ENCODE measurements at regions not wholly inside any gene's neighbourhood (a gene's known extent, or its start where the extent isn't known, plus 50 kb on each side); places are given as distances from the start of the nearest gene placed in this dataset.

DNA sequence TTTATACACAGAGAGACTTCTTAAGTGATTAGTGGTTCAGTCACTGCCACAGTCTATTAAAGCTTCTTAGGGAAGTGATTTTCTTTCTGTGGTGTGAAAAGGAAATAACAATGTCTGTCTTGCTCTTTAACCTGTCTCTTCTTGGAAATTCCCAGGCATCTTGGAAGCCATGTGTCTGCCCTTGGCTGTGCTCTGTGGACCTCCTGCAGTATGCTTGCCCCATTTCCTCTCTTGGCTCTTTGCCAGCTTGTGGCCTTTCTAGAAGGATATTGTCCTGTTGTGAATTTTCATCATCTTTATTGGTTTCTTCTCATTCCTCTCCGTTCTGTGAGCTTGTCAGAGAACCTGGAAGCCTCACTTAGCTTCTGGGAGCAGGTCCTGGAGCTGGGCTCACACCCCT, 338.4 kb upstream of the C2CD4B start:
- no peak overlapping the region for H3K27ac ChIP-seq (replicated peaks; ENCODE audit: low read length)
- H3K36me3 ChIP-seq (replicated peaks in 1 of 2; ENCODE audit: control insufficient read depth in 2 of 2, insufficient read depth in 2 of 2, low read length in 2 of 2): no peaks in the 10 kb centered on the region
- no peak overlapping the region for H4K91ac ChIP-seq (ENCODE audit: low read depth, low read length, poor library complexity)
- no peak overlapping the region for H2BK5ac ChIP-seq (ENCODE audit: low read length)
- H2BK12ac ChIP-seq (ENCODE audit: low read length): no peak overlapping the region
- H4K8ac ChIP-seq (ENCODE audit: low read depth, low read length): no peak overlapping the region
- no peak overlapping the region for H3K4me2 ChIP-seq (ENCODE audit: insufficient read depth, low read length, poor library complexity, severe bottlenecking)
- no peak overlapping the region for H2BK120ac ChIP-seq (ENCODE audit: low read depth, low read length)
- no peak overlapping the region for H3K18ac ChIP-seq (ENCODE audit: low read length)
- no peak for DNase-seq (ENCODE audit: low spot score)
- no peaks in the 10 kb centered on the region for H3K9me3 ChIP-seq (replicated peaks in 1 of 2; ENCODE audit: control insufficient read depth in 2 of 2, insufficient read depth in 1 of 2, low read depth in 1 of 2, low read length in 2 of 2)
- no peak overlapping the region for H2BK15ac ChIP-seq (ENCODE audit: low read length)
- no peaks in the 10 kb centered on the region for H3K79me1 ChIP-seq (ENCODE audit: low read depth, low read length)
- H3K23ac ChIP-seq (ENCODE audit: low read depth, low read length, poor library complexity): no peak overlapping the region
- H3K4me3 ChIP-seq (ENCODE audit: low read length in 2 of 2): no peak overlapping the region
- H2AFZ ChIP-seq (ENCODE audit: low read length): no peak overlapping the region
- no peak overlapping the region for H3K14ac ChIP-seq (ENCODE audit: low read length)
- no CpG with 5 or more reads among the region's 1 CpG for WGBS, 2 donors (ENCODE audit: extremely low coverage in 2 of 2, insufficient read length in 2 of 2, insufficient replicate concordance in 1 of 2)
- H3K27me3 ChIP-seq (ENCODE audit: control insufficient read depth in 3 of 3, insufficient read depth in 3 of 3, low read depth in 1 of 3, low read length in 3 of 3): no peaks in the 10 kb centered on the region
- H2AK5ac ChIP-seq (ENCODE audit: low read depth, low read length): no peak overlapping the region
- H3K4ac ChIP-seq (ENCODE audit: low read length): no peak overlapping the region
- H3K4me1 ChIP-seq (ENCODE audit: control insufficient read depth in 2 of 2, insufficient read depth in 1 of 2, low read depth in 1 of 2, low read length in 2 of 2): peaks cover 11 to 14% of the 10 kb centered on the region in 2 donors
- no peak overlapping the region for H3K9ac ChIP-seq (ENCODE audit: low read depth, low read length, poor library complexity)

- Histone ChIP-seq H3K79me1 (ENCODE audit: low read depth, low read length) (no peaks in the 10 kb centered on the region), H3K27me3 (ENCODE audit: control insufficient read depth in 3 of 3, insufficient read depth in 3 of 3, low read depth in 1 of 3, low read length in 3 of 3) (no peaks in the 10 kb centered on the region), H2BK12ac (ENCODE audit: low read length) (no peak overlapping the region), H3K9me3 (replicated peaks in 1 of 2; ENCODE audit: control insufficient read depth in 2 of 2, insufficient read depth in 1 of 2, low read depth in 1 of 2, low read length in 2 of 2) (no peaks in the 10 kb centered on the region), H2BK15ac (ENCODE audit: low read length) (no peak overlapping the region), H3K4me1 (ENCODE audit: control insufficient read depth in 2 of 2, insufficient read depth in 1 of 2, low read depth in 1 of 2, low read length in 2 of 2) (peaks cover 14% of the 10 kb centered on the region in 2 donors), H2BK5ac (ENCODE audit: low read length) (no peak overlapping the region), H4K8ac (ENCODE audit: low read depth, low read length) (no peak overlapping the region), H3K14ac (ENCODE audit: low read length) (no peak overlapping the region), H2AK5ac (ENCODE audit: low read depth, low read length) (no peak overlapping the region), H2BK120ac (ENCODE audit: low read depth, low read length) (no peak overlapping the region), H3K9ac (ENCODE audit: low read depth, low read length, poor library complexity) (no peak overlapping the region), H4K91ac (ENCODE audit: low read depth, low read length, poor library complexity) (no peak overlapping the region), H3K4me3 (ENCODE audit: low read length in 2 of 2) (no peak overlapping the region), H3K23ac (ENCODE audit: low read depth, low read length, poor library complexity) (no peak overlapping the region), H3K27ac (replicated peaks; ENCODE audit: low read length) (no peak overlapping the region), H3K4me2 (ENCODE audit: insufficient read depth, low read length, poor library complexity, severe bottlenecking) (no peak overlapping the region), H3K18ac (ENCODE audit: low read length) (no peak overlapping the region), H3K36me3 (replicated peaks in 1 of 2; ENCODE audit: control insufficient read depth in 2 of 2, insufficient read depth in 2 of 2, low read length in 2 of 2) (no peaks in the 10 kb centered on the region), H3K4ac (ENCODE audit: low read length) (no peak overlapping the region), H2AFZ (ENCODE audit: low read length) (no peak overlapping the region)
- WGBS, 2 donors (ENCODE audit: extremely low coverage in 2 of 2, insufficient read length in 2 of 2, insufficient replicate concordance in 1 of 2): no CpG with 5 or more reads among the region's 6 CpGs
- DNase-seq (ENCODE audit: low spot score): no peak
These were observed 340.7 kb upstream of the C2CD4B start for GRCh38 chr15:62505762-62506161.

DNA sequence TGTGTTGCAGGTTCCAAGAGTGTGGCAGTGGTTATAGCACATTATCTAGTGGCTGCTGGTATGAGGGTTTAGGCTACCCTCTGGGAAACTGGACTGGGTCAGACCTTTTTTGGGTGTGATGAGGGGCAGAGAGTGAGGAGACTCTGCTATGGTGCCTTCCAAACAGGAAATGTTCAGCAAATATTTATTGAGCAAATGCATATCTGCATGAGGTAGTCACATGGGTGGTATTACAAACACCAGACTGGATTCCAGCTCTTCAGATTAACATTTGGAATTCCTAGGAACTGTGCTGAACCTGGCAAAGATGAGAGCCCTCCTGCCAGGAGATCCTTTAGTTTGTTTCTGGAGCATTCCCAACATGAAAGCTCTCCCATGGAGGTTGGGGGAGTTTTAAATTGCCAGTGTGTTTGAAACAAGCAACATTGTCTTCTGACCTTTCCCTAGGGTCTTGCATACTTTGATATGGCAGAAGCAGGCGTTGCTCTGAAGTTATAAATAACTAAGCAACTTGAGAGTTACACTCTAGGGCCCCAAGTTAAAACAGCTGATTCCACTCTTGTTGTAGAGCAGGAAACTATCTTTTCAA, 341.2 kb upstream of the C2CD4B start:
- Histone ChIP-seq H4K8ac (ENCODE audit: low read depth, low read length) (no peak overlapping the region), H2BK120ac (ENCODE audit: low read depth, low read length) (no peak overlapping the region), H3K4ac (ENCODE audit: low read length) (no peak overlapping the region), H3K27ac (replicated peaks; ENCODE audit: low read length) (no peak overlapping the region), H3K79me1 (ENCODE audit: low read depth, low read length) (no peaks in the 10 kb centered on the region), H3K27me3 (ENCODE audit: control insufficient read depth in 3 of 3, insufficient read depth in 3 of 3, low read depth in 1 of 3, low read length in 3 of 3) (no peaks in the 10 kb centered on the region), H2BK15ac (ENCODE audit: low read length) (no peak overlapping the region), H2AK5ac (ENCODE audit: low read depth, low read length) (no peak overlapping the region), H3K9me3 (replicated peaks in 1 of 2; ENCODE audit: control insufficient read depth in 2 of 2, insufficient read depth in 1 of 2, low read depth in 1 of 2, low read length in 2 of 2) (no peaks in the 10 kb centered on the region), H3K4me3 (ENCODE audit: low read length in 2 of 2) (no peak overlapping the region), H3K4me2 (ENCODE audit: insufficient read depth, low read length, poor library complexity, severe bottlenecking) (no peak overlapping the region), H3K18ac (ENCODE audit: low read length) (no peak overlapping the region), H3K36me3 (replicated peaks in 1 of 2; ENCODE audit: control insufficient read depth in 2 of 2, insufficient read depth in 2 of 2, low read length in 2 of 2) (no peaks in the 10 kb centered on the region), H3K14ac (ENCODE audit: low read length) (no peak overlapping the region), H2BK5ac (ENCODE audit: low read length) (no peak overlapping the region), H3K23ac (ENCODE audit: low read depth, low read length, poor library complexity) (no peak overlapping the region), H2AFZ (ENCODE audit: low read length) (peak overlapping the region; percentile 24), H3K9ac (ENCODE audit: low read depth, low read length, poor library complexity) (no peak overlapping the region), H2BK12ac (ENCODE audit: low read length) (no peak overlapping the region), H4K91ac (ENCODE audit: low read depth, low read length, poor library complexity) (no peak overlapping the region), H3K4me1 (ENCODE audit: control insufficient read depth in 2 of 2, insufficient read depth in 1 of 2, low read depth in 1 of 2, low read length in 2 of 2) (peaks cover 14% of the 10 kb centered on the region in 2 donors)
- DNase-seq (ENCODE audit: low spot score): no peak
- no CpG with 5 or more reads among the region's 1 CpG for WGBS, 2 donors (ENCODE audit: extremely low coverage in 2 of 2, insufficient read length in 2 of 2, insufficient replicate concordance in 1 of 2)

- H2AK5ac ChIP-seq (ENCODE audit: low read depth, low read length): peak overlapping the region; percentile 48
- H3K9me3 ChIP-seq (replicated peaks in 1 of 2; ENCODE audit: control insufficient read depth in 2 of 2, insufficient read depth in 1 of 2, low read depth in 1 of 2, low read length in 2 of 2): no peaks in the 10 kb centered on the region
- H3K27ac ChIP-seq (replicated peaks; ENCODE audit: low read length): no peak overlapping the region
- no peak overlapping the region for H3K23ac ChIP-seq (ENCODE audit: low read depth, low read length, poor library complexity)
- H3K79me1 ChIP-seq (ENCODE audit: low read depth, low read length): no peaks in the 10 kb centered on the region
- H3K27me3 ChIP-seq (ENCODE audit: control insufficient read depth in 3 of 3, insufficient read depth in 3 of 3, low read depth in 1 of 3, low read length in 3 of 3): no peaks in the 10 kb centered on the region
- no CpG with 5 or more reads among the region's 12 CpGs for WGBS, 2 donors (ENCODE audit: extremely low coverage in 2 of 2, insufficient read length in 2 of 2, insufficient replicate concordance in 1 of 2)
- no peak overlapping the region for H3K4me2 ChIP-seq (ENCODE audit: insufficient read depth, low read length, poor library complexity, severe bottlenecking)
- H2BK12ac ChIP-seq (ENCODE audit: low read length): no peak overlapping the region
- no peak overlapping the region for H3K4ac ChIP-seq (ENCODE audit: low read length)
- no peak overlapping the region for H4K91ac ChIP-seq (ENCODE audit: low read depth, low read length, poor library complexity)
- no peak overlapping the region for H3K14ac ChIP-seq (ENCODE audit: low read length)
- no peak overlapping the region for H3K9ac ChIP-seq (ENCODE audit: low read depth, low read length, poor library complexity)
- no peak overlapping the region for H2BK120ac ChIP-seq (ENCODE audit: low read depth, low read length)
- no peak overlapping the region for H2AFZ ChIP-seq (ENCODE audit: low read length)
- no peak overlapping the region for H2BK5ac ChIP-seq (ENCODE audit: low read length)
- no peak overlapping the region for H3K18ac ChIP-seq (ENCODE audit: low read length)
- no peak overlapping the region for H3K4me3 ChIP-seq (ENCODE audit: low read length in 2 of 2)
- H4K8ac ChIP-seq (ENCODE audit: low read depth, low read length): no peak overlapping the region
- H3K36me3 ChIP-seq (replicated peaks in 1 of 2; ENCODE audit: control insufficient read depth in 2 of 2, insufficient read depth in 2 of 2, low read length in 2 of 2): no peaks in the 10 kb centered on the region
- H3K4me1 ChIP-seq (ENCODE audit: control insufficient read depth in 2 of 2, insufficient read depth in 1 of 2, low read depth in 1 of 2, low read length in 2 of 2): peaks cover 7 to 8% of the 10 kb centered on the region in 2 donors
- DNase-seq (ENCODE audit: low spot score): no peak
- H2BK15ac ChIP-seq (ENCODE audit: low read length): no peak overlapping the region
These were observed 344.4 kb upstream of the C2CD4B start for GRCh38 chr15:62509395-62509958.
